OCI-LY1 (cell line): ENCODE measurements at regions not wholly inside any gene's neighbourhood (a gene's known extent, or its start where the extent isn't known, plus 50 kb on each side); places are given as distances from the start of the nearest gene placed in this dataset.
"Not testable (repeated sequence)": the region's sequence is repeated elsewhere in the genome, so short reads cannot be mapped to it uniquely, and the experiment has no call there.

Experiments
- H2AFZ ChIP-seq: fragments of 200-600 bp; sonication (generic), shearing (Covaris generic); 2 replicates; pipeline ENCODE4 v1.6.0; 2014; ENCODE audit warnings: antibody characterized with exemption, mild to moderate bottlenecking, low read length
- H3F3A ChIP-seq: fragments of 200-600 bp; sonication (generic), shearing (Covaris generic); 2 replicates; pipeline ENCODE4 v1.6.0; 2014; ENCODE audit warnings: mild to moderate bottlenecking, antibody characterized with exemption, low read length, moderate library complexity; ENCODE audit not compliant: insufficient read depth
- H3K27ac ChIP-seq: fragments of 200-600 bp; sonication (generic); 2 replicates; pipeline ENCODE4 v1.5.1; 2014; ENCODE audit warnings: low read length, mixed run types, mild to moderate bottlenecking, low read depth; ENCODE audit not compliant: poor library complexity, severe bottlenecking
- H3K27me3 ChIP-seq: fragments of 200-600 bp; sonication (generic); 2 replicates; pipeline ENCODE4 v1.6.0; 2014; ENCODE audit warnings: antibody characterized with exemption, mild to moderate bottlenecking, low read length, moderate library complexity; ENCODE audit not compliant: insufficient read depth
- H3K36me3 ChIP-seq: fragments of 200-600 bp; sonication (generic); 2 replicates; pipeline ENCODE4 v1.6.1; 2014; ENCODE audit warnings: mild to moderate bottlenecking, antibody characterized with exemption, low read length, moderate library complexity, mixed read lengths; ENCODE audit not compliant: insufficient read depth
- H3K4me1 ChIP-seq: fragments of 200-600 bp; sonication (generic); 2 replicates; pipeline ENCODE4 v1.5.1; 2014; ENCODE audit warnings: mild to moderate bottlenecking, low read length, moderate library complexity; ENCODE audit not compliant: insufficient read depth, severe bottlenecking
- H3K4me2 ChIP-seq: fragments of 200-600 bp; sonication (generic), shearing (Covaris generic); 2 replicates; pipeline ENCODE4 v1.6.1; 2014; ENCODE audit warnings: low read length
- H3K4me3 ChIP-seq: fragments of 200-600 bp; sonication (generic); 2 replicates; pipeline ENCODE4 v1.5.1; 2014; ENCODE audit warnings: low read length, low read depth, mild to moderate bottlenecking, mixed read lengths; ENCODE audit not compliant: poor library complexity, severe bottlenecking
- H3K79me2 ChIP-seq: fragments of 200-600 bp; shearing (Covaris generic); 2 replicates; pipeline ENCODE4 v1.6.1; 2016; ENCODE audit warnings: mixed run types, low read length, mixed read lengths; ENCODE audit not compliant: insufficient read depth
- H3K9ac ChIP-seq: fragments of 200-600 bp; sonication (generic), shearing (Covaris generic); 2 replicates; pipeline ENCODE4 v1.6.1; 2014; ENCODE audit warnings: mild to moderate bottlenecking, low read length, mixed read lengths
- H3K9me2 ChIP-seq: fragments of 200-600 bp; sonication (generic), shearing (Covaris generic); 2 replicates; pipeline ENCODE4 v1.6.1; 2014; ENCODE audit warnings: low read depth, mild to moderate bottlenecking, low read length, mixed read lengths
- H3K9me3 ChIP-seq: fragments of 200-600 bp; shearing (Covaris generic); 2 replicates; pipeline ENCODE4 v1.6.1; 2014; ENCODE audit warnings: low read length, mixed read lengths
- H4K20me1 ChIP-seq: fragments of 200-600 bp; sonication (generic), shearing (Covaris generic); 2 replicates; pipeline ENCODE4 v1.6.0; 2016; ENCODE audit warnings: mild to moderate bottlenecking, low read length; ENCODE audit not compliant: insufficient read depth
- EZH2 ChIP-seq: fragments of 200-600 bp; sonication (generic), shearing (Covaris generic); IDR thresholded peaks from 2 replicates; pipeline ENCODE4 v1.8.0; 2017; ENCODE audit warnings: borderline replicate concordance, mixed run types, mild to moderate bottlenecking, antibody characterized with exemption, low read length, moderate library complexity, mixed read lengths
- TF ChIP-seq, protein P1 (sequence below): fragments of 200-600 bp; sonication (generic), shearing (Covaris generic); IDR thresholded peaks from 2 replicates; pipeline ENCODE4 v1.5.1; 2017; ENCODE audit warnings: mild to moderate bottlenecking, antibody characterized with exemption, low read length, moderate library complexity, mixed read lengths

DNA sequence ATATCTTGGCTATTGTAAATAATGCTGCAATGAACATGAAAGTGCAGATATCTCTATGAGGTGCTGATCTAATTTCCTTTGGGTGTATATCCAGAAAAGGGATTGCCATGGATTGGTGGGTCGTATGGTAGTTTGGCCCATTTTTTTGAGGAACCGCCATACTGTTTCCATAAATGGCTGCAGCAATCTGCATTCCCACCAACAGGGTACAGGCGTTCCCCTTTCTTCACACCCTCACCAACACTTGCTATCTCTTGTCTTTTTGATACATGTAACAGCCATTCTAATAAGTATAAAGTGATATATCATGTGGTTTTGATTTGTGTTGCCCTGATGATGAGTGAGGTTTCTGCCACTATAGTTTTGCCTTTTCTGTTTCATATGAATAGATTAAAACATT is 146.7 kb downstream of the NR2F2 start:
- Histone ChIP-seq H3K79me2 (no peaks in the 10 kb centered on the region), H3K4me2 (no peak overlapping the region), H3K9me3 (no peaks in the 10 kb centered on the region), H3F3A (no peaks in the 10 kb centered on the region), H3K9ac (no peak overlapping the region), H3K4me3 (no peak overlapping the region), H2AFZ (no peak overlapping the region), H3K9me2 (no peaks in the 10 kb centered on the region), H4K20me1 (no peaks in the 10 kb centered on the region), H3K36me3 (no peaks in the 10 kb centered on the region), H3K27ac (no peak overlapping the region), H3K27me3 (no peaks in the 10 kb centered on the region), H3K4me1 (no peaks in the 10 kb centered on the region)
- TF ChIP-seq, protein P1, sequence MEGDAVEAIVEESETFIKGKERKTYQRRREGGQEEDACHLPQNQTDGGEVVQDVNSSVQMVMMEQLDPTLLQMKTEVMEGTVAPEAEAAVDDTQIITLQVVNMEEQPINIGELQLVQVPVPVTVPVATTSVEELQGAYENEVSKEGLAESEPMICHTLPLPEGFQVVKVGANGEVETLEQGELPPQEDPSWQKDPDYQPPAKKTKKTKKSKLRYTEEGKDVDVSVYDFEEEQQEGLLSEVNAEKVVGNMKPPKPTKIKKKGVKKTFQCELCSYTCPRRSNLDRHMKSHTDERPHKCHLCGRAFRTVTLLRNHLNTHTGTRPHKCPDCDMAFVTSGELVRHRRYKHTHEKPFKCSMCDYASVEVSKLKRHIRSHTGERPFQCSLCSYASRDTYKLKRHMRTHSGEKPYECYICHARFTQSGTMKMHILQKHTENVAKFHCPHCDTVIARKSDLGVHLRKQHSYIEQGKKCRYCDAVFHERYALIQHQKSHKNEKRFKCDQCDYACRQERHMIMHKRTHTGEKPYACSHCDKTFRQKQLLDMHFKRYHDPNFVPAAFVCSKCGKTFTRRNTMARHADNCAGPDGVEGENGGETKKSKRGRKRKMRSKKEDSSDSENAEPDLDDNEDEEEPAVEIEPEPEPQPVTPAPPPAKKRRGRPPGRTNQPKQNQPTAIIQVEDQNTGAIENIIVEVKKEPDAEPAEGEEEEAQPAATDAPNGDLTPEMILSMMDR: no peak
- TF ChIP-seq EZH2: no peak

DNA sequence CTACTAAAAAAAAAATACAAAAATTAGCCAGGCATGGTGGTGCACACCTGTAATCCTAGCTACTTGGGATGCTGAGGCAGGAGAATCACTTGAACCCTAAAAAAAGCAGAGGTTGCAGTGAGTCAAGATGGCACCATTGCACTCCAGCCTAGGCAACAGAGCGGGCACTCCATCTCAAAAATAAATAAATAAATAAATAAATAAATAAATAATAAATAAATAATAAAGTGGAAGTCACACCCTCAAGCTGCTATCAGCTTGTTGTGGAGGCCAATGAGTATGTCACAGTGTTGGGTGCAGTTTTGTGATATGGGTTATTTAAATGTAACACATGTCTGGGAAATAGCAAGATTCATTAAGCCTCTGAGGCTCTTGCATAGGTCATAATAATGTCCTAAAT is 153.9 kb downstream of the NR2F2 start:
- not testable (repeated sequence) for H2AFZ ChIP-seq, H3K27me3 ChIP-seq, H3K36me3 ChIP-seq, H3K9me2 ChIP-seq, H3K27ac ChIP-seq, H3K4me3 ChIP-seq, H3F3A ChIP-seq, H4K20me1 ChIP-seq, H3K4me2 ChIP-seq, H3K9ac ChIP-seq, H3K9me3 ChIP-seq, H3K79me2 ChIP-seq, H3K4me1 ChIP-seq

DNA sequence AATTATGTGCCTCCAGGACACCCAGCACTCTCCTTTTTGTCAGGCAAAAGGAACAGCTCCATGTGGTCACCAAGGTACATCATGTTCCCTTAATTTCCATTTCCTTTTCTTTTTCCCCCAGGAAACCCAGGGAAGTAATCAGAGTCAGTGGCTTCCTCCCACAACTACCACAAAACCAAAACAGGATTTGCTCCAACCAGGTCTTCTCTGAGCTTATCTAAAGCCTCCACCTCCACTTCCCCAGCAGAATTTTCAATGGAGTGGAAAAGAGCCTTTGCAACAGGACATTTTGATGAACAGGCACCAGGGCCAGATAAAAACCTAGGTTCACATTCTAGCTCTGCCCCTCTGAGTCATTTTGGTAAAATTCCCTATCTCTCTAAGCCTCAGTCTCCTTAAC is 154.3 kb downstream of the NR2F2 start:
- TF ChIP-seq EZH2: no peak
- TF ChIP-seq, protein P1: no peak
- Histone ChIP-seq H3F3A (no peaks in the 10 kb centered on the region), H2AFZ (no peak overlapping the region), H3K27me3 (no peaks in the 10 kb centered on the region), H3K4me3 (no peak overlapping the region), H3K4me2 (no peak overlapping the region), H3K9me2 (no peaks in the 10 kb centered on the region), H4K20me1 (no peaks in the 10 kb centered on the region), H3K27ac (no peak overlapping the region), H3K4me1 (no peaks in the 10 kb centered on the region), H3K9ac (no peak overlapping the region), H3K9me3 (no peaks in the 10 kb centered on the region), H3K36me3 (no peaks in the 10 kb centered on the region), H3K79me2 (no peaks in the 10 kb centered on the region)

DNA sequence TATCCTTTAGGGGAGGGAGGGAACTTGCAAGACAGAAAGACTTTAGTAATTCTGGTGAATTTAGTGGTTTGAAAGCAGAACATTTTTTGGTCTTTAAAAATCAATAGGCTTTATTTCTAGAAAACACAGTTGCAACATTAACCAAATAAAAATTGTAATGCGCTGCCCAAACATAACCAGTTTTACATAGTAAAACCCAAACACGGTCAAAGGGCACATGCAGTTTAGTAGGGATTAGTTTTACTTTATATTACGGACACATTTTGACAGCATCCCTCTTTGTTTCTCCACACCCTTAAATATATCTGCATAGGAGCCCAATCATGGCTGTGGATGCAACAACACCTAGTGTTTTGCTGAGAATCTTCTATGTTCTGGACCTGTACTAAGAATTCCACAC is 156.7 kb downstream of the NR2F2 start:
- Histone ChIP-seq H3K27me3 (no peaks in the 10 kb centered on the region), H2AFZ (no peak overlapping the region), H3K9me2 (no peaks in the 10 kb centered on the region), H3K9me3 (no peaks in the 10 kb centered on the region), H3K36me3 (no peaks in the 10 kb centered on the region), H3F3A (no peaks in the 10 kb centered on the region), H3K4me2 (no peak overlapping the region), H4K20me1 (no peaks in the 10 kb centered on the region), H3K79me2 (no peaks in the 10 kb centered on the region), H3K4me3 (no peak overlapping the region), H3K27ac (no peak overlapping the region), H3K9ac (no peak overlapping the region), H3K4me1 (no peaks in the 10 kb centered on the region)
- TF ChIP-seq, protein P1: no peak
- no peak for TF ChIP-seq EZH2

DNA sequence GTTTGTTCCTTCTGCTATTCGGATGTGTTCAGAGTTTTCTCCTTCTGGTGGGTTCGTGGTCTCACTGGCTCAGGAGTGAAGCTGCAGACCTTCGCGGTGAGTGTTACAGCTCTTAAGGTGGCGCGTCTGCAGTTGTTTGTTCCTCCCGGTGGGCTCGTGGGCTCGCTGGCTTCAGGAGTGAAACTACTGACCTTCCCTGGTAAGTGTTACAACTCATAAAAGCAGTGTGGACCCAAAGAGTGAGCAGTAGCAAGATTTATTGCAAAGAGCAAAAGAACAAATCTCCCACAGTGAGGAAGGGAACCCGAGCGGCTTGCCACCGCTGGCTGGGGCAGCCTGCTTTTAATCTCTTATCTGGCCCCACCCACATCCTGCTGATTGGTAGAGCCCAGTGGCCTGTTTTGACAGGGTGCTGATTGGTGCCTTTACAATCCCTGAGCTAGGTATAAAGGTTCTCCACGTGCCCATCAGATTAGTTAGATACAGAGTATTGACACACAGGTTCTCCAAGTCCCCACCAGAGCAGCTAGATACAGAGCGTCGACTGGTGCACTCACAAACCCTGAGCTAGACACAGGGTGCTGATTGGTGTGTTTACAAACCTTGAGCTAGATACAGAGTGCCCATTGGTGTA is 160.7 kb downstream of the NR2F2 start:
- not testable (repeated sequence) for H3K27me3 ChIP-seq, H3K36me3 ChIP-seq, H3K9me3 ChIP-seq, H3K9me2 ChIP-seq, H3K4me1 ChIP-seq, H3K79me2 ChIP-seq, H3K9ac ChIP-seq, H3F3A ChIP-seq, H3K27ac ChIP-seq, H4K20me1 ChIP-seq, H3K4me2 ChIP-seq, H2AFZ ChIP-seq, H3K4me3 ChIP-seq
